ENCODE measurements at regions not wholly inside any gene's neighbourhood (a gene's known extent, or its start where the extent isn't known, plus 50 kb on each side); places are given as distances from the start of the nearest gene placed in this dataset.

DNA sequence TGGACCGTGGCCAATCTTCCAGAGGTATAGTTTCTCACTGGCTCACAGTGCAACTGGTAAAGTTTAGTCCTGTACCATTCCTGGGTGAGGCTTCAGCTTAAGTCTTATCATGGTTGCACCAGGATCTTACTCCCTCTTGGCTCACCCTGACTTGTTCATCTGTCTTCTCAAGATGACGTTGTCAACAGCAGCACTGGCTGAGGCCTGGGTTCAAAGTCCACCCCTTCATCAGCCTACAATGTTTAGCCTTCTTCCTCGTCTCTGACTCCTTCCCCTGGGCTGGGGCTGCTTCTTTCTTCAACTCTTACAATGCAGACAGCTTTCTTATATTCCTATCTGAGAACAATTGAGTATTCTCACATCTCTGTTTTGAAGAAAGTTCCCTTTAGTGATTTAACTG lies 311.1 kb upstream of the CLINT1 start:
- no peak overlapping the region for H3K9ac ChIP-seq (ENCODE audit: low read depth, low read length)
- no peak overlapping the region for H3K27ac ChIP-seq (ENCODE audit: low read depth, low read length)
- 91% methylated on average over 3 of the region's 3 CpGs for WGBS
- H3K9me3 ChIP-seq (ENCODE audit: insufficient read depth, low read depth, low read length): no peaks in the 10 kb centered on the region
- H3K4me3 ChIP-seq (ENCODE audit: low read length): no peak overlapping the region
- no peaks in the 10 kb centered on the region for H3K27me3 ChIP-seq (ENCODE audit: insufficient read depth, low read length)
- peaks cover under 1% of the 10 kb centered on the region; the same call in 1 of the 2 replicates for H3K4me1 ChIP-seq (ENCODE audit: insufficient read depth, low read length)
- H3K36me3 ChIP-seq (ENCODE audit: insufficient read depth, low read length): no peaks in the 10 kb centered on the region

DNA sequence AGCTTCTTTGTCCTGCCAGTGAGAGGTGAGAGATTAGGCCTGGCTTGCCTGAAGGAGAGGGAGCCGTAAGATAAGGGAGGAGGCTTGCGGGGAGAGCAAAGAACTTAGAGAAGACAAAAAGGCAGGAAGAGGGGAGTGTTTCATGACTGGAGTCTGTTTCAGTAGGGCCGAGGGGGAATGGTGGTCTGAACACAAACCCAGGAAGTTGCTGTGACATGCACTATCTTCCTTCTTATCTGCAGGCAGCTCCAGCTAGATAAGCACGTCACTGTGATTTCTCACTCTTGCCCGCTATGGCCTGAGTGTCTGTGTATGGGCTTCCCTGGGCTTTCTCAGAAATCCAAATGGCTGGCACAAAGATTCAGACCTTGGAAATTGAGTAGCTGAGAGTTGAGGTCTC lies 307.5 kb upstream of the CLINT1 start:
- Histone ChIP-seq H3K9me3 (ENCODE audit: insufficient read depth, low read depth, low read length) (no peaks in the 10 kb centered on the region), H3K4me3 (ENCODE audit: low read length) (no peak overlapping the region), H3K9ac (ENCODE audit: low read depth, low read length) (no peak overlapping the region), H3K27ac (ENCODE audit: low read depth, low read length) (no peak overlapping the region), H3K4me1 (ENCODE audit: insufficient read depth, low read length) (no peaks in the 10 kb centered on the region), H3K27me3 (ENCODE audit: insufficient read depth, low read length) (no peaks in the 10 kb centered on the region), H3K36me3 (ENCODE audit: insufficient read depth, low read length) (no peaks in the 10 kb centered on the region)
- 76% methylated on average over 5 of the region's 5 CpGs for WGBS

DNA sequence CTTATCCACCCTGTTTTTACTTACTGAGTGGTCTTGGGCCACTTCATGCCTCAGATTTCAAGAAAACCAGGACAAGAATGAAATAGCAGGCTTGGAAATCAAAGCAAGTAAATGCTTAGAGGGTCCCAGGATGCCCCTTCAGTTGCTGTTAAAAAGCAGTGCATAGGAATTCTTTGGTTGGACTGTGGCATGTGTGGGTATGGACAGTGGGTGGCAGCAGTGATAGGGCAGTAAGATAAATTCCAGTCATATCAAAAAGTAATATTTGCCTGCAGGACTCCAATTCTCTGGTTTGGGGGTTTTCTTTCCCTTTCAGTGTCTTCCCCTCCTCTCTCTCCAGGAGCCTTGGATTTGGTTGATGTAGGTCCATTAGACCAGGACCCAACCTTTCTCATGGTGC lies 306.7 kb upstream of the CLINT1 start:
- Histone ChIP-seq H3K27me3 (ENCODE audit: insufficient read depth, low read length) (no peaks in the 10 kb centered on the region), H3K36me3 (ENCODE audit: insufficient read depth, low read length) (no peaks in the 10 kb centered on the region), H3K9me3 (ENCODE audit: insufficient read depth, low read depth, low read length) (no peaks in the 10 kb centered on the region), H3K4me3 (ENCODE audit: low read length) (no peak overlapping the region), H3K4me1 (ENCODE audit: insufficient read depth, low read length) (no peaks in the 10 kb centered on the region), H3K9ac (ENCODE audit: low read depth, low read length) (no peak overlapping the region), H3K27ac (ENCODE audit: low read depth, low read length) (peak overlapping the region; percentile 25; the same call in 1 of the 2 replicates)

DNA sequence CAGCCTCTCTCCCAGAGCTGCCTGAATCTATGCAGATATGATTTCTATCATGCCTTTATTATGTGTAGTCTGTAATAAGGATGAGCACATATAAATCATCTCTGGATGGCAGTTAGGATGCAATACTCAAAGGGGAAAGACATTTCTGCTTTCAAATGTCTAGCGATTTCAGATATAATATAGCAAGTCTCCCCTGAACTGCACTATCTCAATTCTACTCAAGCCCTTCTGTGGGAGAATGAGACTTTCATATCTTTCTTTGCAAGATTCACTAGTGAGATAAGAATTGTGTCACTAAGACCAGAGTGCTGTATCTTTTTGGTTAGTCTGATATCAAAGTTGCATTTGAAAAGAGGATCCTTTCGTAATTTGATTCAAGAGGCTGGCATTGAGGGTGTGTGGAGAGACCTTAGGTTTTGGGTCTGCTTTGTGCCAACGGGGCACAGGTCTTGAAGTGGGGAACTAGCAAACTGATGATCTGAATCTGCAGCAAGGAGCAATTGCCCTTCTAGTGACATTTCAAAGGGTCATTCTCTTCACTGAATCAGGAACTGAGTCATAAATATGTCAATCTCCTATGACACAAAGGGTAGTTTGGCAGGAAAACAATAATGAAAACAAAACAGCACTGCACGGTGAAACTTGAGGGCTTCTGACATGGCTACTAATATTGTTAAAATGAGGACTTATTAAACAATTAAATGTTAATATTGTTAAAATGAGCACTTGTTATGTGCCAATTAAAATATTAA lies 305.5 kb upstream of the CLINT1 start:
- Histone ChIP-seq H3K4me1 (ENCODE audit: insufficient read depth, low read length) (no peaks in the 10 kb centered on the region), H3K9ac (ENCODE audit: low read depth, low read length) (no peak overlapping the region), H3K27me3 (ENCODE audit: insufficient read depth, low read length) (no peaks in the 10 kb centered on the region), H3K27ac (ENCODE audit: low read depth, low read length) (no peak overlapping the region), H3K36me3 (ENCODE audit: insufficient read depth, low read length) (no peaks in the 10 kb centered on the region), H3K4me3 (ENCODE audit: low read length) (no peak overlapping the region), H3K9me3 (ENCODE audit: insufficient read depth, low read depth, low read length) (no peaks in the 10 kb centered on the region)
- WGBS: 87% methylated on average over 4 of the region's 4 CpGs

DNA sequence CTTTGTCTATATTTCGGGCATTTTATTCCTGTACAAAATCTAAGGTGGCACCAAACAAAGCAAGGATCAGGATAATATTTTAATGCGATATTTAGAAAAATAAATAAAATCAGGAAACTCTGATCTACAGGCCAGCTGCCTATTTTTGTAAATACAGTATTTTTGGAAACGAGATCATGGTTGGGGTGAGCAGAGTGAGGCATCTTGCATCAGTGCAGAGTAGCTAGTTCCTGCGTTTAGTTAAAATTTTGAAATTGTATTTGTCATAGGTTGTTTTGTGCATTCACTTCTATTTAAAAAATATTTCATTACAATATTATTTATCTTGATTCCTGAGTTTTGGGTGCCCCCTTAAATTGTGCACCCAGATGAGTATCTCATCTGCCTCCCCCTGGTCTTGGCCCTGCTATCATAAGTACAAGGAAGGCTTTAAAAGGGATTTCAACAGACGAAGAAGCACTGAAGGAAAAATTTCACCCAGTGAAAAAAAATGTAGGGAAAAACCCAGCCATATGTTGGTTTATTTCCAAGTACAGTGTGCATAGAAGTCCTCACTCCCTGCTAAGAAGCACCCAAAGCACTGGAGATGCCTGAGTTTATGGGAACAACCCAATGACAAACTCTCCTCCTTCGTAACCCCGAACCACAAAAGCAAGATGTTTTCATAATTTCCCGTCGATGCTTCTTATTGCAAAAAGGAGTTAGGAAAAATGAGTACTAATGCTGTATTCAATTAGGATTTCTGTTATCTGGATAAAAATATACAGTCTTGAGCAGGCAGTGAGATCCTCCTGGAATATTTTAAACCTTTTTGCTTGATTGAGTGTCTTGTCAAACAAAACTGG lies 304.7 kb upstream of the CLINT1 start:
- H3K9me3 ChIP-seq (ENCODE audit: insufficient read depth, low read depth, low read length): no peaks in the 10 kb centered on the region
- WGBS: 98% methylated on average over 9 of the region's 9 CpGs
- no peaks in the 10 kb centered on the region for H3K36me3 ChIP-seq (ENCODE audit: insufficient read depth, low read length)
- H3K4me1 ChIP-seq (ENCODE audit: insufficient read depth, low read length): no peaks in the 10 kb centered on the region
- H3K27me3 ChIP-seq (ENCODE audit: insufficient read depth, low read length): no peaks in the 10 kb centered on the region
- H3K4me3 ChIP-seq (ENCODE audit: low read length): no peak overlapping the region
- no peak overlapping the region for H3K27ac ChIP-seq (ENCODE audit: low read depth, low read length)
- no peak overlapping the region for H3K9ac ChIP-seq (ENCODE audit: low read depth, low read length)

DNA sequence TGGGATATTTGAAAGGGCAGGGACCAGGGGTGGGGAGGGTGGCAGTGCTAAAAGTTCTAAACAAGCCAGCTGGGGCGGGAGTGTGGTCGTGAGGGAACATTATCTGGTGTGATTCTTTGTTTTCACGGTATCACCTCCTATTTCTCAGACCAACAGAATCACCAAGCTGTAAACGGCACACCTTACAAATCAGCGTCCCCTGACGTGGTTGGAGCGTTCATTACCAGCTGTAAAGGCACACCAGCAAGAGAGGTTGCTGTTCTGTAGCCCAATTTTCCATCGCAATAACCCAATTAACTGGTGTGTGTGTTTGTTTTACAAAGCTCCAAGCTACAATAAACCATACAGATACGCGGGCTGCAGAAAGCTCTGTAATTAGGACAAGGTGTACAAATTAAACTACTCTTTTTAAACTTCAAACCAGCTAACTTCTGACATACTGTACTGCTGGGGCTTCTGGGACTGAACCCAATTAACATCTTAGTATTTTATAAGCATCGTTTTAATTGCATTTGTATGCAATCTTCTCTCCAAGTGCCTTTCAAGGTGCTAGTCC lies 303.6 kb upstream of the CLINT1 start:
- H3K4me1 ChIP-seq (ENCODE audit: insufficient read depth, low read length): no peaks in the 10 kb centered on the region
- no peaks in the 10 kb centered on the region for H3K9me3 ChIP-seq (ENCODE audit: insufficient read depth, low read depth, low read length)
- WGBS: 74% methylated on average over 11 of the region's 11 CpGs
- H3K9ac ChIP-seq (ENCODE audit: low read depth, low read length): no peak overlapping the region
- no peaks in the 10 kb centered on the region for H3K27me3 ChIP-seq (ENCODE audit: insufficient read depth, low read length)
- H3K36me3 ChIP-seq (ENCODE audit: insufficient read depth, low read length): no peaks in the 10 kb centered on the region
- no peak overlapping the region for H3K27ac ChIP-seq (ENCODE audit: low read depth, low read length)
- H3K4me3 ChIP-seq (ENCODE audit: low read length): no peak overlapping the region

DNA sequence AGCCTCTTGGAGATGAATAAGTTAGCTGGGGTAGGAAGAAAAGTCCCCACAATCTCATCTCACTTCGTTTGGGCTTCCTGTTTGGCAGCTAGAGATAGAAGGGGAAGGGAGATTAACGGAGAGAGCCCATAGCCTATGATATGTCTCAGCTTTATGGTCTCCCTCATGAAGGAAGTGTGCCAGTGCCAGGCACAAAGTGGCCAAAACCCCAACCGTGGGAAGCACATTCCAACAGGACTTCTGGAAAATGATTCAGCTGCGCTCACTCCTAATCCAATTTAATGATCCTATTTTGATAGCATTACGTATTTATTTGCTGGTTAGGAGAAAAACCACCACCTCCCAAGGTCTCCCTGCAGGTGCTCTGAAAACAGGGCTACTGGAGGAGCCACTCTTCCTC lies 303.1 kb upstream of the CLINT1 start:
- Histone ChIP-seq H3K27ac (ENCODE audit: low read depth, low read length) (no peak overlapping the region), H3K27me3 (ENCODE audit: insufficient read depth, low read length) (no peaks in the 10 kb centered on the region), H3K9ac (ENCODE audit: low read depth, low read length) (no peak overlapping the region), H3K4me1 (ENCODE audit: insufficient read depth, low read length) (no peaks in the 10 kb centered on the region), H3K9me3 (ENCODE audit: insufficient read depth, low read depth, low read length) (no peaks in the 10 kb centered on the region), H3K36me3 (ENCODE audit: insufficient read depth, low read length) (no peaks in the 10 kb centered on the region), H3K4me3 (ENCODE audit: low read length) (no peak overlapping the region)
- WGBS: 80% methylated on average over 5 of the region's 5 CpGs

DNA sequence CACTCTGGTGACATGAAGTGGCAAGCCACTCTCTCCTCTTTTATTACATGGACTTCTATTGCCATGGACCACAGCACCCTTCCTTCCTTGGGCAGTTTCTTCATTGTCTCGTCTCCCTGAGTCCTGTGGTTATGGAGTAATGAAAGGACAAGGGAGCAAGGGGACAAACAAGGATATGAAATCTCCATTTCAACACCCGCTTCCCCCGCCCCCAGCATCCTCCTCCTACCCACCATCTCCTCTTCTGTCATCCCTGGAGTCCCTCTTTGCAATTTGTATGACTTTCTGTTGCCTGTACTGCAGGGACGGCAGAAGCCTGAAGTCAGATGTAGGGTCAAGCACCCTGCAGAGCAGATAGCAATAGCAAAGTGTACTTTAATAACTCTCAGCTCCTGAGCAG lies 300.7 kb upstream of the CLINT1 start:
- H3K9me3 ChIP-seq (ENCODE audit: insufficient read depth, low read depth, low read length): no peaks in the 10 kb centered on the region
- no peak overlapping the region for H3K9ac ChIP-seq (ENCODE audit: low read depth, low read length)
- no peak overlapping the region for H3K27ac ChIP-seq (ENCODE audit: low read depth, low read length)
- H3K36me3 ChIP-seq (ENCODE audit: insufficient read depth, low read length): no peaks in the 10 kb centered on the region
- WGBS: 92% methylated on average over 3 of the region's 4 CpGs
- H3K27me3 ChIP-seq (ENCODE audit: insufficient read depth, low read length): no peaks in the 10 kb centered on the region
- H3K4me3 ChIP-seq (ENCODE audit: low read length): no peak overlapping the region
- no peaks in the 10 kb centered on the region for H3K4me1 ChIP-seq (ENCODE audit: insufficient read depth, low read length)

DNA sequence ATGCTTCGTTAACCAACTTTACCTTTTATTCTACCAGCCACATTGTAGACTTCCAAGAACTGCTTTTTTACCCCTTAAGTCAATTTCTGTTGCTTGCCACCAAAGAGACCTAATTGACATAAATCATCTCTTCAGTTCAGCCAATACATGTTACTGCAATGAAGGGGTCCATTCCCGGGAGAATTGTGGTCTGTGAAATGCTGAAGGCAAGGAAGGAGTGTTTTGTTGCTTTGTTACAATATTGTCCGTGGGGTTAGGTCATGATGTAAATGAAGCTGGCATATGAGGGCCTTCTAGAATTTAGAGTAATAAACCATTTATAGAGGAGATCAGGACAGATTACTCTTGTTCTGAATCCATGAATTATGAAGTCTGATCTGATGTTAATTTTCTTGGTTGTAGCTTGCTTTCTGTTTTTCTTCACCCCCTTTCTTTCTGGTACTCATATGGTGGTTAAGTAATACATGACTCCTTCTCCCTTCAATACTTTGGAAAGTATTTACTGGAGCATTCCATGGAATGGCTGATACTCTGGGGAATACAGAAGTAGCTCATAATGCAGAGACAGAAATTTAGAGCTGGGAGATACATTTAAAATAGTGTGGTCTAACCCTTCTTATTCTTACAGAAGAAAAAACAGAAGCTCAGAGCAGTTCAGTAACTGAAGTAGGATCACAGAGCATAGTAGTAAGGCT lies 297.0 kb upstream of the CLINT1 start:
- 89% methylated on average over 3 of the region's 3 CpGs for WGBS
- H3K9ac ChIP-seq (ENCODE audit: low read depth, low read length): no peak overlapping the region
- no peaks in the 10 kb centered on the region for H3K4me1 ChIP-seq (ENCODE audit: insufficient read depth, low read length)
- H3K36me3 ChIP-seq (ENCODE audit: insufficient read depth, low read length): no peaks in the 10 kb centered on the region
- no peaks in the 10 kb centered on the region for H3K9me3 ChIP-seq (ENCODE audit: insufficient read depth, low read depth, low read length)
- no peak overlapping the region for H3K27ac ChIP-seq (ENCODE audit: low read depth, low read length)
- H3K27me3 ChIP-seq (ENCODE audit: insufficient read depth, low read length): no peaks in the 10 kb centered on the region
- H3K4me3 ChIP-seq (ENCODE audit: low read length): no peak overlapping the region

DNA sequence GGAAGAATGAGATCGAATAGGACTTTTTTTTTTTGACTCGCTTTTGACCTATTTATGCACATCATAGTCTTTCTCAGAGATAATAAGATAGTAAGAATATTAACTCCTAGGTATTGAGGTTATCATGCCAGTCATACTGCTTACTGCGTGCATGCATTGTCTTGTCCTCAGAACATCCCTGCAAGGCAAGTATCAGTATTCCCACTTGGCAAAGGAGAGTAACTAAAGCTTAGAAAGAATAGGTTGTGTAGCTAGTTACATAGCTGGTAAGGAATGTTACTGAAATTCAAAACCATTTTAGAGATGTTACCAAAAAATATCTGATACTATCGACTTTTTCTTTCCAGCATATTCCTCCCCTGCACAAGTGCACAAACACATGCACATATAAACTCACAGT lies 296.1 kb upstream of the CLINT1 start:
- H3K27me3 ChIP-seq (ENCODE audit: insufficient read depth, low read length): no peaks in the 10 kb centered on the region
- 94% methylated on average over 3 of the region's 4 CpGs for WGBS
- no peak overlapping the region for H3K4me3 ChIP-seq (ENCODE audit: low read length)
- H3K36me3 ChIP-seq (ENCODE audit: insufficient read depth, low read length): no peaks in the 10 kb centered on the region
- no peak overlapping the region for H3K27ac ChIP-seq (ENCODE audit: low read depth, low read length)
- H3K9me3 ChIP-seq (ENCODE audit: insufficient read depth, low read depth, low read length): no peaks in the 10 kb centered on the region
- H3K4me1 ChIP-seq (ENCODE audit: insufficient read depth, low read length): no peaks in the 10 kb centered on the region
- no peak overlapping the region for H3K9ac ChIP-seq (ENCODE audit: low read depth, low read length)
